ENCODE measurements at regions not wholly inside any gene's neighbourhood (a gene's known extent, or its start where the extent isn't known, plus 50 kb on each side); places are given as distances from the start of the nearest gene placed in this dataset.

GRCh38 chr6:13870214-13870830 is 54.4 kb upstream of the RNF182 start:
- Histone ChIP-seq H3K36me3 (ENCODE audit: control insufficient read depth, low read length) (no peaks in the 10 kb centered on the region), H3F3A (ENCODE audit: control insufficient read depth, insufficient read depth) (no peaks in the 10 kb centered on the region), H3K79me2 (ENCODE audit: control insufficient read depth, low read length) (no peaks in the 10 kb centered on the region), H3K4me3 (ENCODE audit: low read length) (no peak overlapping the region), H3K4me1 (ENCODE audit: control insufficient read depth, low read length) (peaks cover 17% of the 10 kb centered on the region), H3K27ac (ENCODE audit: low read depth, low read length) (no peak overlapping the region), H3K27me3 (ENCODE audit: control insufficient read depth, low read length) (no peaks in the 10 kb centered on the region), H3K4me2 (ENCODE audit: low read length) (no peak overlapping the region), H3K9me2 (replicated peaks; ENCODE audit: control insufficient read depth, low read length) (no peaks in the 10 kb centered on the region), H4K20me1 (ENCODE audit: control insufficient read depth, insufficient read depth, low read depth, low read length) (no peaks in the 10 kb centered on the region), H3K9me3 (ENCODE audit: control insufficient read depth, insufficient read depth, low read length) (no peaks in the 10 kb centered on the region)
- no peak for TF ChIP-seq EZH2phosphoT487 (IDR thresholded peaks at IDR 0.05; ENCODE audit: borderline replicate concordance, low read length)
- TF ChIP-seq CTCF (IDR thresholded peaks at IDR 0.05; ENCODE audit: low read depth, low read length, poor library complexity, severe bottlenecking) = no peak

DNA sequence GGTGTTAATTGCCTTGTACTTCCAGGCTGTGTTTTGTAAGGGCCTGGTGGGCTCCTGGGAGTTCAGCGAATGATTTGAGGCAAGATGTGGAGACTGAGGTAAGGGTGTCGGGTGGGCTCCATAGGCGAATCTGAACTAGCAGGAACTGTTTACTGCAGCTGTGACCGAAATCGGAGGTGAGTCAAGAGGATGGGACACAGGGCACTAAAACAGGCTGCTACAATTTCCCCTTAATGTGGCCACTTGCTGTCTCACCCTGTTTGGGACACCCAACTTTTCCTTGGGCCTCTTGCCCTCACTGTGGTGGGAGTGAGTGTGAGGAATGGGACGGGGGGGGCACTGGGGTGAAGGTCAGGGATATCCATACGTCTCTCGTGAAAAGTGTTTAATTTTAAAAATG is 53.9 kb upstream of the MCUR1 start:
- no peak for TF ChIP-seq CTCF (IDR thresholded peaks at IDR 0.05; ENCODE audit: low read depth, low read length, poor library complexity, severe bottlenecking)
- no peak for TF ChIP-seq EZH2phosphoT487 (IDR thresholded peaks at IDR 0.05; ENCODE audit: borderline replicate concordance, low read length)
- no peak overlapping the region for H3K4me3 ChIP-seq (ENCODE audit: low read length)
- no peaks in the 10 kb centered on the region for H3K9me3 ChIP-seq (ENCODE audit: control insufficient read depth, insufficient read depth, low read length)
- H3K4me1 ChIP-seq (ENCODE audit: control insufficient read depth, low read length) = peaks cover 11% of the 10 kb centered on the region
- H3K4me2 ChIP-seq (ENCODE audit: low read length) = no peak overlapping the region
- no peak overlapping the region for H3K27ac ChIP-seq (ENCODE audit: low read depth, low read length)
- no peaks in the 10 kb centered on the region for H3K79me2 ChIP-seq (ENCODE audit: control insufficient read depth, low read length)
- no peaks in the 10 kb centered on the region for H3K9me2 ChIP-seq (replicated peaks; ENCODE audit: control insufficient read depth, low read length)
- no peaks in the 10 kb centered on the region for H4K20me1 ChIP-seq (ENCODE audit: control insufficient read depth, insufficient read depth, low read depth, low read length)
- no peaks in the 10 kb centered on the region for H3K27me3 ChIP-seq (ENCODE audit: control insufficient read depth, low read length)
- no peaks in the 10 kb centered on the region for H3K36me3 ChIP-seq (ENCODE audit: control insufficient read depth, low read length)
- H3F3A ChIP-seq (ENCODE audit: control insufficient read depth, insufficient read depth) = no peaks in the 10 kb centered on the region

DNA sequence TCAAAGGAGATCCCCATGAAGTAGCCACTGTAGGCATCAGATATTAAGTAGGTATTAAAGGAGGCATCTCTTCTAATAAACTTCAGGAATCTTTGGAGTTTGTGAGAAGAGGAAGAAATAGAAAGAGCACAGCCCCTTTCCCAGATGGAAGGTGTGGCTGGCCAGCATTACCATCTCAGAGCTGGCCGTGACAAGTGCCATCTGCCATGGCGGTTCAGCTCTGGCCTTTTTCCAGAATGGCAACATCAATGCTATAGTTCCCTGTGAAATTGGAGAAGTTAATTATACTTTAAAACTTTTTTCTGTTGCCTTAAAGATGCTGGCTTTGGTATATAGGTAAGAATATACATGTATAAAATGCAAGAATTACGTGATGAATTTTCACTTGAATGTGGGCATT is 51.9 kb upstream of the MCUR1 start:
- Histone ChIP-seq H4K20me1 (ENCODE audit: control insufficient read depth, insufficient read depth, low read depth, low read length) (no peaks in the 10 kb centered on the region), H3K36me3 (ENCODE audit: control insufficient read depth, low read length) (no peaks in the 10 kb centered on the region), H3K4me2 (ENCODE audit: low read length) (no peak overlapping the region), H3K27ac (ENCODE audit: low read depth, low read length) (no peak overlapping the region), H3K9me2 (replicated peaks; ENCODE audit: control insufficient read depth, low read length) (no peaks in the 10 kb centered on the region), H3K9me3 (ENCODE audit: control insufficient read depth, insufficient read depth, low read length) (no peaks in the 10 kb centered on the region), H3K27me3 (ENCODE audit: control insufficient read depth, low read length) (no peaks in the 10 kb centered on the region), H3K4me1 (ENCODE audit: control insufficient read depth, low read length) (peaks cover 7% of the 10 kb centered on the region), H3F3A (ENCODE audit: control insufficient read depth, insufficient read depth) (no peaks in the 10 kb centered on the region), H3K79me2 (ENCODE audit: control insufficient read depth, low read length) (no peaks in the 10 kb centered on the region), H3K4me3 (ENCODE audit: low read length) (no peak overlapping the region)
- TF ChIP-seq CTCF (IDR thresholded peaks at IDR 0.05; ENCODE audit: low read depth, low read length, poor library complexity, severe bottlenecking) = no peak
- no peak for TF ChIP-seq EZH2phosphoT487 (IDR thresholded peaks at IDR 0.05; ENCODE audit: borderline replicate concordance, low read length)
